Kasumi-1 (cell line): ENCODE measurements at regions not wholly inside any gene's neighbourhood (a gene's known extent, or its start where the extent isn't known, plus 50 kb on each side); places are given as distances from the start of the nearest gene placed in this dataset.

Source experiments
- DNase-seq, 2 experiments: peaks; one replicate each; lab custom pipeline; 2025; lab: John Stamatoyannopoulos, UW

DNA sequence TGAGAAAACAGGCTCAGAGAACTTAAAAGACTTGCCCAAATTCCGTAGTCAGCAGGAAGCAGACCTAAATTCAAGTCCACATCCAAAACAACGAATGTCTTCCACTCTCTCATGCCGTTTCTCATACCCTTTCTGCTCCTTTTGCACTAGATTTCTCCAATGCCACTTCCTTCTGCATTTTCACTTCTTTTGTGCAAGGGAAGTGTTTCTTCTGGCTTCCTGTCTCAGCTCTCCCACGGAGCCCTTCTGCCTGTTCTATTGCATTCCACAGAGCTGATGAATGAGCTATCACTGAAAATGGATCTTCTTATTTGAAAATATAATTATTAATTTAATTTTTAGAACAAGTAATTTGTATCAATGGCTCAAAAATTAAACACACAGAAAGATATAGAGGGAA, 56.1 kb upstream of the STK24 start:
- DNase-seq = peak; percentile 57 to 62

DNA sequence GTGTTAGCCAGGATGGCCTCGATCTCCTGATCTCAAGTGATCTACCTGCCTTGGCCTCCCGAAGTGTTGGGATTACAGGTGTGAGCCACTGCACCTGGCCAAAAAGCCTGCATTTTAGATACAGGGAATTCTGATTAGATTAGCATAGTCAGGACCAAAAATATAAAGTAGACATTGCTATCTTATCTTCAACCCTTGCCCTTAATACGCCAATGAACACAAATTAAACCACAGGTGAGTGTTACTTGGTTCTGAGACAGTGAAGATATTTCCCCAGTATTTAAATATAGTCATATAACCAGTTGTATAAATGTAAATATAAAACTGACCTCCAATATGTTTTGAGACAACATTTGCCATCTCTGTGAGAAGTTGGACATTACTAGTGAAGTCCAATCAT, 52.1 kb upstream of the STK24 start:
- DNase-seq = no peak
